Smooth muscle cell of the brain vasculature (primary cell): ENCODE measurements at regions not wholly inside any gene's neighbourhood (a gene's known extent, or its start where the extent isn't known, plus 50 kb on each side); places are given as distances from the start of the nearest gene placed in this dataset.
A peak's percentile ranks its signal among the peaks of the same experiment; 100 is the strongest.
"Not testable (repeated sequence)": the region's sequence is repeated elsewhere in the genome, so short reads cannot be mapped to it uniquely, and the experiment has no call there.

Source experiments
- DNase-seq: peaks from one replicate; pipeline ENCODE4 v3.0.0-alpha.2; 2012; ENCODE audit warnings: low read depth, low spot score

GRCh38 chr6:99802396-99803031, 191.5 kb downstream of the MCHR2 start:
- no peak for DNase-seq

- no peak for DNase-seq
Observed at GRCh38 chr6:99808992-99809391, 185.0 kb downstream of the MCHR2 start.

GRCh38 chr6:99810295-99810694, 183.7 kb downstream of the MCHR2 start:
- DNase-seq, result no peak

GRCh38 chr6:99810942-99811620, 182.9 kb downstream of the MCHR2 start:
- DNase-seq, result no peak

DNA sequence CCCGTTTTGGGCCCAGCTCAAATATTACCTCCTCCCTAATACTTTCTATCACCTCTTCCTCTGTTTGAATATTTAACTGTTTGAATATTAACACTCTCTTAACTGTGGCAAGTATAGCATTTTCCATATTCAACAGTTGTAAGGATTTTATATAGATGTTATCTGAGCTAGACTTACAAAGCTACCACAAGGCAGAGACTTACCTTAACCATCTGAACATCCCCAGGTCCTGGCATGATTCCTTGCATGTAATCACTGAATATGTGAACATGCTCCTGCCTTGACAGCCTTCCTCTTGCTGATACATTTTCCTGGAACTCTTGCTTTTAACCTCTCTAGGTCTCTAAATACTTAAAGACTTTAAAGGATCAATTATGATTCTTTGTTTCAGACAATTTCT, 182.4 kb downstream of the MCHR2 start:
- DNase-seq, result no peak

- DNase-seq, result no peak
Observed at GRCh38 chr6:99813565-99813964, 180.5 kb downstream of the MCHR2 start.

- DNase-seq, result no peak
Observed at GRCh38 chr6:99814230-99814928, 179.6 kb downstream of the MCHR2 start.

- DNase-seq, result no peak
Observed at GRCh38 chr6:99816795-99817194, 177.2 kb downstream of the MCHR2 start.

- no peak for DNase-seq
Observed at GRCh38 chr6:99818161-99818560, 175.9 kb downstream of the MCHR2 start.

- no peak for DNase-seq
Observed at GRCh38 chr6:99819853-99820252, 174.2 kb downstream of the MCHR2 start.

DNA sequence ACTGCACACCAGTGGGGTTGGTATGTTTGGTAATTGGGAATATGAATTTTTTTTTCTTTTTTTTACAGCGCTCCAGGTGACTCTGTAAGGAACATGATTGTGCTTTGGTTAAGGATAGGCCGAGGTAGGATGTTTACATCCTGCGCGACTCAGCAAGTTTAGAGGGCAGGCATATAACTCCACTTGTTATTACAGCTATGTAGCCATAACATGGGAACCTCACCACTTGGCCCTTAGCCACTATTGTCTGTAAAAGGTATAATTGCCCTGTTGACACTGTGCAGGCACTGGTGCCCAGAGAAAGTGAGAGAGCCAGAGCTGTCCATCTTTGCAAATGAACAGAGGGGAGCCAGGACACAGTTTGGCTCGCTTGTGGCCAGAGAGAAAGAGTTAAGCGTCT, 172.9 kb downstream of the MCHR2 start:
- DNase-seq, result no peak

DNA sequence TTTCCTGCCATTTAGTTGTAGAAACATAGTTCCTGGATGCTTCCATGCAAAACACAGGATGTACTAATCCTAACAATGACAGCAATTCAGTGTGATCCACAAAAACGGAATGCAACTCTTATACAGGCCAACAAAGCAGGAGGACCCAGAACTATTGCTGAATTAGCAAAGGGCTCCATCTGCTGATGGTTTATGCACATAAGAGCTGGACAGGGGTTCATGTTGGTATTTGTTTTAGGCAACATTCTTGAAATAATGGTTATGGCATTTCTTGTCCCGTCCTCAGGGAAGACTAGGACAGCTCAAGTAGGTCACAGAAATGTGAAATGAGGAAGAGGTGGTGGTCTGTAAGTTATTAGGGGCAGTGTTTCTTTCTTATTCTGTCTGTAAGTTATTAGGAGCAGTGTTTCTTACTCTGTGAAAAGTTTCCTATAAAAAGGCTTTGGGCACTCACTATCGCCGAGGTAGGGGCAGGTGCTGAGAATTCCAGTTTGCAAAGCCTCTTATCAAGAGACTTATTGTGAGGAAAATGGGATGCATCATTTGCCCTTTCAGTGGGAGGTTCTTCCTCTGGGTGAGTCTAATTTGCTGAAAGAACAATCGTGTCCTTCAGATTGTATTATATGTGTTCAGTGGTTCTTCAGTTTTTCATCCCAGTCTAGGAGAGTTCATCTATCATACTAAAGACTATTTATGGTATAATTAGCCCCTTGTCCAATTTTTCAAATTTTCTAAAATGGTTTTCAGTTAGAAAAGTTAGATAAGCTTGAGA, 171.1 kb downstream of the MCHR2 start:
- peak; percentile 15 for DNase-seq

DNA sequence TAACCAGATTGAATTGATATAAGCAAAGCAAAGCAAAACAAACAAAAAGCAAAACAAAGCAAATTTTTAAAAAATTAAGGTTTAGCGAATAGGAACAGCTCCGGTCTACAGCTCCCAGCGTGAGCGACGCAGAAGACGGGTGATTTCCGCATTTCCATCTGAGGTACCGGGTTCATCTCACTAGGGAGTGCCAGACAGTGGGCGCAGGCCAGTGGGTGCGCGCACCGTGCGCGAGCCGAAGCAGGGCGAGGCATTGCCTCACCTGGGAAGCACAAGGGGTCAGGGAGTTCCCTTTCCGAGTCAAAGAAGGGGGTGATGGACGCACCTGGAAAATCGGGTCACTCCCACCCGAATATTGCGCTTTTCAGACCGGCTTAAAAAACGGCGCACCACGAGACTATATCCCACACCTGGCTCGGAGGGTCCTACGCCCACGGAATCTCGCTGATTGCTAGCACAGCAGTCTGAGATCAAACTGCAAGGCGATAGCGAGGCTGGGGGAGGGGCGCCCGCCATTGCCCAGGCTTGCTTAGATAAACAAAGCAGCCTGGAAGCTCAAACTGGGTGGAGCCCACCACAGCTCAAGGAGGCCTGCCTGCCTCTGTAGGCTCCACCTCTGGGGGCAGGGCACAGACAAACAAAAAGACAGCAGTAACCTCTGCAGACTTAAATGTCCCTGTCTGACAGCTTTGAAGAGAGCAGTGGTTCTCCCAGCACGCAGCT, 170.3 kb downstream of the MCHR2 start:
- not testable (repeated sequence) for DNase-seq

- DNase-seq, result no peak
Observed at GRCh38 chr6:99833034-99833433, 161.0 kb downstream of the MCHR2 start.

- no peak for DNase-seq
Observed at GRCh38 chr6:99836471-99836870, 157.6 kb downstream of the MCHR2 start.

DNA sequence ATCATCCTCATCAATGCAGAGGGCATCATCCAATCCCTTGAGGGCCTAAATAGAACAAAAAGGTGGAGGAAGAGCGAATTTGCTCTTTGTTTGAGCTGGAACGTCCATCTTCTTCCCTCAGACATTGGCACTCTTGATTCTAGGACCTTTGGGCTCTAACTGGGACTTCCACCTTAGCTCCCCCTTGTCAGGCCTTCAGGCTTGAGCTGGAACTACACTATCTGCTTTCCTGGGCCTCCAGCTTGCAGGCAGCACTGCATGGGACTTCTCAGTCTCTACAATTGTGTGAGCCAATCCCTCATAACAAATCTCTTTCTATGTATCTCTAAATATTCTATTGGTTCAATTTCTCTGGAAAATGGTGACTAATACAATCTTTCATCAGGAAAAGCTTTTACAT, 155.4 kb downstream of the MCHR2 start:
- no peak for DNase-seq

GRCh38 chr6:99841297-99841696, 152.7 kb downstream of the MCHR2 start:
- no peak for DNase-seq

DNA sequence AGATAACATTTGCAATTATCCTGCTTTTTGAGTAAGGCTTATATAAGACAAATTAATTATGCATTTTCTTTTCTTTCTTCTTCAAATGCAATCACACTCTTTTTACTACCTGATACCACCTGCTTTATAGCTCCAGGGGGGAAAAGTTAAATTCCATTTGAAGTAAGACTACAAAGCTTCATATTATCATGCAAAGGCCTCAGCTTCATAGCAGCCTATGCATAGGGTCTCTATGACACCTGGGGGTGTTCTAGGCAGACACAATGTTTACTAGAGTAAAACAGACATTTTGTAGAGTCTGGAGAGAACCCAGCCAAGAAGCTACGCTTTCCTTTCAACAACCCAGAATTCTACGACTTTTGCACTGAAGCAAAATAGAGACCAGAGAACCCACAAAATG, 148.0 kb downstream of the MCHR2 start:
- no peak for DNase-seq

GRCh38 chr6:99850841-99851240, 143.2 kb downstream of the MCHR2 start:
- DNase-seq, result no peak

DNA sequence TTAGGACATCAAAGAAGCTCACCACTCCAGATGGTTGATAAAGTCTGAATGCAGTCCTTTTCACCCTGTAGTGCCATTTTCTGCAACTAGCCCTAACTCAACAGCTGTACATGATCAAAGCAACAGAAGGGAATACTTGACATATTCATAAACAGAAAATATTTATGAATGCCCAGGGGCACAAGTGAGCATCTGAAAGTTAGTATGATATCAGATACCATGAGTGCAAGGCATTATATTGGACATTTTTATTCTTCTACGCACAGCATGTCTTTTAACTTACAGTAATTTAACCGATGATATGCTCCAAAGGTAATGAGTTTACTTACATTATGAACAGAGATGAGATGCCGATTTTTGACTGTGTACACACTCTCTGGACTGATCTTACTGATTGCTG, 142.0 kb downstream of the MCHR2 start:
- no peak for DNase-seq

GRCh38 chr6:99867026-99867425, 127.0 kb downstream of the MCHR2 start:
- no peak for DNase-seq
